ENCODE measurements at regions not wholly inside any gene's neighbourhood (a gene's known extent, or its start where the extent isn't known, plus 50 kb on each side); places are given as distances from the start of the nearest gene placed in this dataset.

- DNase-seq (no peak), ATAC-seq (ENCODE audit: low read depth) (no peak)
- no peak overlapping the region for H4K8ac ChIP-seq (ENCODE audit: low read depth in 2 of 2, low read length in 2 of 2)
- no peak overlapping the region for H2BK5ac ChIP-seq (ENCODE audit: low read depth, low read length, poor library complexity, severe bottlenecking)
- H3K27ac ChIP-seq (ENCODE audit: insufficient read depth, low read length): no peak overlapping the region
- no peak overlapping the region for H4K5ac ChIP-seq (ENCODE audit: low read depth, low read length)
- POLR2A ChIA-PET (ENCODE audit: unreplicated experiment): no interaction called here
- H3K4me2 ChIP-seq (ENCODE audit: low read depth, low read length): no peak overlapping the region
- no peak overlapping the region for H2AK9ac ChIP-seq (replicated peaks; ENCODE audit: low read depth, low read length, poor library complexity)
- no peak overlapping the region for H3K14ac ChIP-seq (replicated peaks; ENCODE audit: low read depth, low read length)
- H3K4me1 ChIP-seq (ENCODE audit: control insufficient read depth, insufficient read depth, low read length): no peaks in the 10 kb centered on the region
- H3K23ac ChIP-seq (ENCODE audit: low read depth, low read length): no peak overlapping the region
- no peak overlapping the region for H2BK15ac ChIP-seq (ENCODE audit: low read depth, low read length)
- TF ChIP-seq SMC3 (IDR thresholded peaks at IDR 0.05; ENCODE audit: low read depth, low read length): no peak
- no peak for TF ChIP-seq MAFK (IDR thresholded peaks at IDR 0.05; ENCODE audit: low read depth, low read length)
- TF ChIP-seq BHLHE40 (IDR thresholded peaks at IDR 0.05; ENCODE audit: low read depth, low read length): no peak
- no peak for TF ChIP-seq CTCF (conservative IDR thresholded peaks at IDR 0.05; ENCODE audit: low read depth, low read length)
- no peak for TF ChIP-seq RAD21 (IDR thresholded peaks at IDR 0.05; ENCODE audit: low read length)
- TF ChIP-seq MAZ (IDR thresholded peaks at IDR 0.05; ENCODE audit: borderline replicate concordance, low read depth, low read length): no peak
- TF ChIP-seq POLR2A (IDR thresholded peaks at IDR 0.05; ENCODE audit: low read depth, low read length): no peak
- TF ChIP-seq FOS (IDR thresholded peaks at IDR 0.05; ENCODE audit: low read depth, low read length): no peak
- TF ChIP-seq NFE2L2 (IDR thresholded peaks at IDR 0.05; ENCODE audit: low read depth, low read length): no peak
- no peak for TF ChIP-seq RCOR1 (IDR thresholded peaks at IDR 0.05; ENCODE audit: insufficient replicate concordance, low read length)
- TF ChIP-seq RFX5 (IDR thresholded peaks at IDR 0.05; ENCODE audit: low read depth, low read length): no peak
- no peaks in the 10 kb centered on the region for H3K36me3 ChIP-seq (ENCODE audit: control insufficient read depth, insufficient read depth, low read length)
- no peak overlapping the region for H2AK5ac ChIP-seq (ENCODE audit: low read depth, low read length)
- no peak overlapping the region for H2BK120ac ChIP-seq (ENCODE audit: low read depth, low read length)
- H3K56ac ChIP-seq (ENCODE audit: extremely low read depth, insufficient read depth, low read length): no peak overlapping the region
- BruUV-seq (replicated peaks): no TSS peak
- H3K79me1 ChIP-seq (ENCODE audit: low read depth in 1 of 2, low read length in 2 of 2): no peaks in the 10 kb centered on the region
- no peaks in the 10 kb centered on the region for H3K9me1 ChIP-seq (ENCODE audit: insufficient read depth, low read length)
- H2AFZ ChIP-seq (replicated peaks; ENCODE audit: low read length, poor library complexity): no peak overlapping the region
- H4K20me1 ChIP-seq (ENCODE audit: insufficient read depth, low read length): no peaks in the 10 kb centered on the region
- H3K9ac ChIP-seq (ENCODE audit: low read depth, low read length): no peak overlapping the region
- H3K4me3 ChIP-seq (ENCODE audit: insufficient read depth, low read depth, low read length): no peak overlapping the region
- CTCF ChIA-PET: interaction anchor here (0.5 kb wide), 1 partner anchor 8 kb away, joined by 5 read pairs; no protein-coding TSS in a partner anchor
- H4K91ac ChIP-seq (ENCODE audit: insufficient read depth, low read depth, low read length): no peak overlapping the region
- no peak overlapping the region for H2BK20ac ChIP-seq (ENCODE audit: low read depth, low read length)
- intact Hi-C loops (cut with micrococcal nuclease): no loop called here
- no peak overlapping the region for H3K4ac ChIP-seq (ENCODE audit: low read depth, low read length)
- no peak overlapping the region for H3K18ac ChIP-seq (ENCODE audit: low read depth, low read length)
- no peaks in the 10 kb centered on the region for H3K9me3 ChIP-seq (ENCODE audit: control insufficient read depth, insufficient read depth, low read length)
- in situ Hi-C loops (cut with MboI; ENCODE audit: low sequenced_read_pairs): no loop called here
- H3K27me3 ChIP-seq (ENCODE audit: control insufficient read depth, insufficient read depth, low read length): no peaks in the 10 kb centered on the region
- WGBS, 2 experiments (ENCODE audit: extremely low coverage in 2 of 2, insufficient read length in 1 of 2): no CpG with 5 or more reads among the region's 1 CpG
- dilution Hi-C loops (cut with HindIII; ENCODE audit: low sequenced_read_pairs, unreplicated experiment): no loop called here
Measured at GRCh38 chr14:29197557-29197956, 431.0 kb downstream of the FOXG1 start.

Data from IMR-90 (cell line).